CD14-positive monocyte (primary cell): ENCODE measurements at regions not wholly inside any gene's neighbourhood (a gene's known extent, or its start where the extent isn't known, plus 50 kb on each side); places are given as distances from the start of the nearest gene placed in this dataset.

ENCODE experiments used
- DNase-seq, 3 donors: peaks; one replicate each; pipeline ENCODE4 v3.0.0-alpha.2; 2011 to 2022
- H2AFZ ChIP-seq: 2 replicates; pipeline ENCODE4 v1.6.0; 2012; ENCODE audit warnings: mild to moderate bottlenecking, low read depth, low read length, inconsistent platforms; ENCODE audit not compliant: insufficient read depth, poor library complexity, severe bottlenecking
- H3K27ac ChIP-seq, 2 donors: 1 replicate in 1 of 2; 2 replicates in 1 of 2; pipeline ENCODE4 v1.5.1; 2012 to 2013; ENCODE audit warnings: low read length in 2 of 2, control low read depth in 1 of 2, inconsistent platforms in 1 of 2, low read depth in 1 of 2, mild to moderate bottlenecking in 1 of 2
- H3K27me3 ChIP-seq, 2 donors: one replicate each; pipeline versions ENCODE4 v1.6.0 to v1.6.1; 2011 to 2013; ENCODE audit warnings: low read length in 2 of 2; ENCODE audit not compliant: control insufficient read depth in 2 of 2, insufficient read depth in 2 of 2
- H3K36me3 ChIP-seq, 2 donors: replicated peaks in 1 of 2; 1 replicate in 1 of 2; 2 replicates in 1 of 2; pipeline versions ENCODE4 v1.5.1 to v1.6.1; 2012 to 2013; ENCODE audit warnings: low read length in 2 of 2, control low read depth in 1 of 2, inconsistent platforms in 1 of 2, mild to moderate bottlenecking in 1 of 2; ENCODE audit not compliant: insufficient read depth in 2 of 2, control insufficient read depth in 1 of 2
- H3K4me1 ChIP-seq, 2 donors: 1 replicate in 1 of 2; 2 replicates in 1 of 2; pipeline versions ENCODE4 v1.5.1 to v1.6.1; 2012 to 2013; ENCODE audit warnings: low read length in 2 of 2, control low read depth in 1 of 2, inconsistent platforms in 1 of 2, mild to moderate bottlenecking in 1 of 2, moderate library complexity in 1 of 2; ENCODE audit not compliant: insufficient read depth in 2 of 2, control insufficient read depth in 1 of 2
- H3K4me2 ChIP-seq: replicated peaks from 2 replicates; pipeline ENCODE3; 2012; ENCODE audit warnings: low read length, moderate library complexity, mild to moderate bottlenecking; ENCODE audit not compliant: poor library complexity, severe bottlenecking; ENCODE audit errors: extremely low read depth
- H3K4me3 ChIP-seq, 3 experiments: fragments of 200-600 bp in 1 of 3; sonication (generic) in 1 of 3; replicated peaks in 1 of 3; 1 replicate in 2 of 3; 2 replicates in 1 of 3; pipeline ENCODE4 v1.5.1; 2011 to 2013; ENCODE audit warnings: low read length in 3 of 3, mild to moderate bottlenecking in 3 of 3, control low read depth in 2 of 3, low read depth in 2 of 3, inconsistent platforms in 1 of 3, moderate library complexity in 1 of 3
- H3K79me2 ChIP-seq: 2 replicates; pipeline ENCODE4 v1.6.0; 2012; ENCODE audit warnings: mild to moderate bottlenecking, control low read depth, inconsistent platforms, low read length, moderate library complexity; ENCODE audit not compliant: insufficient read depth
- H3K9ac ChIP-seq: 2 replicates; pipeline ENCODE4 v1.6.0; 2017; ENCODE audit warnings: low read length, mild to moderate bottlenecking; ENCODE audit not compliant: insufficient read depth, poor library complexity, severe bottlenecking
- H3K9me3 ChIP-seq, 2 donors: replicated peaks in 1 of 2; 1 replicate in 1 of 2; 2 replicates in 1 of 2; pipeline versions ENCODE4 v1.5.1 to v1.6.1; 2012 to 2013; ENCODE audit warnings: low read length in 2 of 2, control low read depth in 1 of 2; ENCODE audit not compliant: control insufficient read depth in 1 of 2, insufficient read depth in 1 of 2
- H4K20me1 ChIP-seq: 2 replicates; pipeline ENCODE4 v1.6.0; 2012; ENCODE audit warnings: mild to moderate bottlenecking, low read length, control low read depth, moderate library complexity; ENCODE audit not compliant: insufficient read depth
- H3K27ac Mint-ChIP-seq, 7 donors: one replicate each; pipeline ENCODE4 v1.8.0; 2020; ENCODE audit warnings: mild to moderate bottlenecking in 7 of 7, mixed read lengths in 7 of 7, moderate library complexity in 6 of 7, inconsistent platforms in 2 of 7
- H3K27me3 Mint-ChIP-seq, 3 donors: one replicate each; pipeline ENCODE4 v1.8.0; 2021 to 2022; ENCODE audit warnings: low read depth in 3 of 3, mild to moderate bottlenecking in 3 of 3, mixed read lengths in 3 of 3, moderate library complexity in 3 of 3, inconsistent platforms in 1 of 3
- H3K36me3 Mint-ChIP-seq, 2 donors: one replicate each; pipeline ENCODE4 v1.8.0; 2020; ENCODE audit warnings: mixed read lengths in 2 of 2, inconsistent platforms in 1 of 2, mild to moderate bottlenecking in 1 of 2
- H3K4me1 Mint-ChIP-seq: one replicate; pipeline ENCODE4 v1.8.0; 2020; ENCODE audit warnings: mild to moderate bottlenecking, mixed read lengths
- H3K4me3 Mint-ChIP-seq, 2 donors: one replicate each; pipeline ENCODE4 v1.8.0; 2020; ENCODE audit warnings: mild to moderate bottlenecking in 2 of 2, mixed read lengths in 2 of 2, moderate library complexity in 1 of 2
- H3K9me3 Mint-ChIP-seq, 7 donors: one replicate each; pipeline ENCODE4 v1.8.0; 2020 to 2022; ENCODE audit warnings: mixed read lengths in 7 of 7, mild to moderate bottlenecking in 6 of 7, moderate library complexity in 6 of 7, inconsistent platforms in 2 of 7
- WGBS: methylation state at CpG from one replicate; pipeline ENCODE4 v1.1.5; 2013; ENCODE audit warnings: missing lambda C conversion rate; ENCODE audit not compliant: insufficient coverage; 5-methylcytosine and 5-hydroxymethylcytosine counted together
- intact Hi-C, 2 donors: fragments of 100-400 bp; cut with micrococcal nuclease; formaldehyde crosslinking; loops; one replicate each; pipeline versions ENCODE4 v1.15.0 to v1.15.1; 2023
- TF ChIP-seq, protein P1 (sequence below): fragments of 200-600 bp; IDR thresholded peaks from one replicate; pipeline ENCODE4 v1.8.0; 2022; ENCODE audit warnings: antibody characterized with exemption, mild to moderate bottlenecking

GRCh38 chr18:40687399-40687798, 1267.6 kb upstream of the PIK3C3 start:
- TF ChIP-seq, protein P1, sequence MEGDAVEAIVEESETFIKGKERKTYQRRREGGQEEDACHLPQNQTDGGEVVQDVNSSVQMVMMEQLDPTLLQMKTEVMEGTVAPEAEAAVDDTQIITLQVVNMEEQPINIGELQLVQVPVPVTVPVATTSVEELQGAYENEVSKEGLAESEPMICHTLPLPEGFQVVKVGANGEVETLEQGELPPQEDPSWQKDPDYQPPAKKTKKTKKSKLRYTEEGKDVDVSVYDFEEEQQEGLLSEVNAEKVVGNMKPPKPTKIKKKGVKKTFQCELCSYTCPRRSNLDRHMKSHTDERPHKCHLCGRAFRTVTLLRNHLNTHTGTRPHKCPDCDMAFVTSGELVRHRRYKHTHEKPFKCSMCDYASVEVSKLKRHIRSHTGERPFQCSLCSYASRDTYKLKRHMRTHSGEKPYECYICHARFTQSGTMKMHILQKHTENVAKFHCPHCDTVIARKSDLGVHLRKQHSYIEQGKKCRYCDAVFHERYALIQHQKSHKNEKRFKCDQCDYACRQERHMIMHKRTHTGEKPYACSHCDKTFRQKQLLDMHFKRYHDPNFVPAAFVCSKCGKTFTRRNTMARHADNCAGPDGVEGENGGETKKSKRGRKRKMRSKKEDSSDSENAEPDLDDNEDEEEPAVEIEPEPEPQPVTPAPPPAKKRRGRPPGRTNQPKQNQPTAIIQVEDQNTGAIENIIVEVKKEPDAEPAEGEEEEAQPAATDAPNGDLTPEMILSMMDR, result no peak
- no peaks in the 10 kb centered on the region for H3K4me1 ChIP-seq
- no peak overlapping the region for H3K9ac ChIP-seq
- DNase-seq, result no peak
- H3K27me3 Mint-ChIP-seq, result no peaks in the 10 kb centered on the region
- no peak overlapping the region for H3K4me3 ChIP-seq
- peaks cover 0 to 1% of the 10 kb centered on the region in 2 donors for H3K9me3 ChIP-seq
- H3K36me3 ChIP-seq, result no peaks in the 10 kb centered on the region
- intact Hi-C loops, result no loop called here
- no peaks in the 10 kb centered on the region for H3K4me1 Mint-ChIP-seq
- no peak overlapping the region for H3K27ac ChIP-seq
- H3K4me3 Mint-ChIP-seq, result no peak overlapping the region
- no peaks in the 10 kb centered on the region for H3K27me3 ChIP-seq
- no CpG with 5 or more reads among the region's 2 CpGs for WGBS
- H3K4me2 ChIP-seq, result no peak overlapping the region
- H3K79me2 ChIP-seq, result no peaks in the 10 kb centered on the region
- H3K36me3 Mint-ChIP-seq, result no peaks in the 10 kb centered on the region
- no peak overlapping the region for H2AFZ ChIP-seq
- H3K27ac Mint-ChIP-seq, result no peak overlapping the region
- H3K9me3 Mint-ChIP-seq, result peaks cover 0 to 5% (median 0%) of the 10 kb centered on the region in 7 donors
- no peaks in the 10 kb centered on the region for H4K20me1 ChIP-seq

DNA sequence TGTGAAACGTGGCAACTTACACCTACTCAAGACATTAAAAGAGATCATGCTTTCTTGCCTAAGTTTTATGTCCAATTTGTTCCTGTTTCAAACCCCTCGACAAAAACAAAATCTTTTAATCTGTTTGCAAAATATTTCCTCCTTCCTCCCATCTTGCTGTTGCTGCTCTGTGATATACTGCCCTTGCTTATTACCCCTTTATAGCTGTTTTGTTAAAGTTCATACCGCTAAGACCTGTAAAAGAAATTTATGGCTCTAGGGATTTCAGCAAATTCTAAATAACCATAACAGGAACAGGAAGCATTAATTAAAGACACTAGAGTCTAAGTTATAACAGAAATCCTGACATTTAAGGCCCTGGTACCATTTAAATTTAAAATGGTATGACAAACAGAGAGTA, 1268.2 kb upstream of the PIK3C3 start:
- H4K20me1 ChIP-seq, result no peaks in the 10 kb centered on the region
- H3K4me1 ChIP-seq, result no peaks in the 10 kb centered on the region
- H3K27me3 ChIP-seq, result no peaks in the 10 kb centered on the region
- H3K36me3 ChIP-seq, result no peaks in the 10 kb centered on the region
- TF ChIP-seq, protein P1, result no peak
- WGBS, result 0% methylated on average over 1 of the region's 3 CpGs
- no peak overlapping the region for H3K4me3 Mint-ChIP-seq
- H3K4me2 ChIP-seq, result no peak overlapping the region
- no peak overlapping the region for H2AFZ ChIP-seq
- intact Hi-C loops, result no loop called here
- no peaks in the 10 kb centered on the region for H3K36me3 Mint-ChIP-seq
- DNase-seq, result no peak
- H3K9me3 ChIP-seq, result peaks cover 0 to 4% of the 10 kb centered on the region in 2 donors
- no peak overlapping the region for H3K27ac Mint-ChIP-seq
- no peaks in the 10 kb centered on the region for H3K4me1 Mint-ChIP-seq
- peaks cover 0 to 7% (median 0%) of the 10 kb centered on the region in 7 donors for H3K9me3 Mint-ChIP-seq
- H3K79me2 ChIP-seq, result no peaks in the 10 kb centered on the region
- H3K4me3 ChIP-seq, result no peak overlapping the region
- no peak overlapping the region for H3K27ac ChIP-seq
- H3K9ac ChIP-seq, result no peak overlapping the region
- H3K27me3 Mint-ChIP-seq, result no peaks in the 10 kb centered on the region
